ENCODE measurements at regions not wholly inside any gene's neighbourhood (a gene's known extent, or its start where the extent isn't known, plus 50 kb on each side); places are given as distances from the start of the nearest gene placed in this dataset.
"Not testable (repeated sequence)": the region's sequence is repeated elsewhere in the genome, so short reads cannot be mapped to it uniquely, and the experiment has no call there.

- BruUV-seq (replicated peaks); H3K36me3 Mint-ChIP-seq (ENCODE audit: insufficient read depth, unreplicated experiment); intact Hi-C loops (cut with micrococcal nuclease; ENCODE audit: unreplicated experiment); H3K9me3 Mint-ChIP-seq (ENCODE audit: low read depth, unreplicated experiment); H3K27me3 Mint-ChIP-seq (ENCODE audit: unreplicated experiment); DNase-seq; H3K4me3 Mint-ChIP-seq (ENCODE audit: low read depth, unreplicated experiment); H3K4me1 Mint-ChIP-seq (ENCODE audit: low read depth, unreplicated experiment); CTCF ChIA-PET; H3K27ac Mint-ChIP-seq (ENCODE audit: unreplicated experiment): not testable (repeated sequence)
Measured at GRCh38 chr1:146479188-146479587, 250.4 kb upstream of the NOTCH2NLA start.

- H3K4me3 Mint-ChIP-seq (ENCODE audit: low read depth, unreplicated experiment); H3K27me3 Mint-ChIP-seq (ENCODE audit: unreplicated experiment); CTCF ChIA-PET; H3K4me1 Mint-ChIP-seq (ENCODE audit: low read depth, unreplicated experiment); intact Hi-C loops (cut with micrococcal nuclease; ENCODE audit: unreplicated experiment); BruUV-seq (replicated peaks); H3K27ac Mint-ChIP-seq (ENCODE audit: unreplicated experiment); H3K9me3 Mint-ChIP-seq (ENCODE audit: low read depth, unreplicated experiment); H3K36me3 Mint-ChIP-seq (ENCODE audit: insufficient read depth, unreplicated experiment): not testable (repeated sequence)
- peak; percentile 68 for TF ChIP-seq CTCF (IDR thresholded peaks at IDR 0.05; ENCODE audit: unreplicated experiment)
- peak; percentile 19 for DNase-seq
Measured at GRCh38 chr1:146478125-146478720, 249.4 kb upstream of the NOTCH2NLA start.

GRCh38 chr1:146475086-146475485 lies 246.3 kb upstream of the NOTCH2NLA start:
- intact Hi-C loops (cut with micrococcal nuclease; ENCODE audit: unreplicated experiment); CTCF ChIA-PET; BruUV-seq (replicated peaks); H3K4me3 Mint-ChIP-seq (ENCODE audit: low read depth, unreplicated experiment); DNase-seq; H3K4me1 Mint-ChIP-seq (ENCODE audit: low read depth, unreplicated experiment); H3K9me3 Mint-ChIP-seq (ENCODE audit: low read depth, unreplicated experiment); H3K27me3 Mint-ChIP-seq (ENCODE audit: unreplicated experiment); H3K27ac Mint-ChIP-seq (ENCODE audit: unreplicated experiment); H3K36me3 Mint-ChIP-seq (ENCODE audit: insufficient read depth, unreplicated experiment): not testable (repeated sequence)

GRCh38 chr1:146474216-146474615 lies 245.4 kb upstream of the NOTCH2NLA start:
- H3K27ac Mint-ChIP-seq (ENCODE audit: unreplicated experiment); CTCF ChIA-PET; intact Hi-C loops (cut with micrococcal nuclease; ENCODE audit: unreplicated experiment); H3K4me1 Mint-ChIP-seq (ENCODE audit: low read depth, unreplicated experiment); H3K36me3 Mint-ChIP-seq (ENCODE audit: insufficient read depth, unreplicated experiment); DNase-seq; BruUV-seq (replicated peaks); H3K4me3 Mint-ChIP-seq (ENCODE audit: low read depth, unreplicated experiment); H3K9me3 Mint-ChIP-seq (ENCODE audit: low read depth, unreplicated experiment); H3K27me3 Mint-ChIP-seq (ENCODE audit: unreplicated experiment): not testable (repeated sequence)

- H3K27me3 Mint-ChIP-seq (ENCODE audit: unreplicated experiment); intact Hi-C loops (cut with micrococcal nuclease; ENCODE audit: unreplicated experiment); H3K9me3 Mint-ChIP-seq (ENCODE audit: low read depth, unreplicated experiment); CTCF ChIA-PET; H3K27ac Mint-ChIP-seq (ENCODE audit: unreplicated experiment); BruUV-seq (replicated peaks); H3K36me3 Mint-ChIP-seq (ENCODE audit: insufficient read depth, unreplicated experiment); H3K4me1 Mint-ChIP-seq (ENCODE audit: low read depth, unreplicated experiment): not testable (repeated sequence)
- peak overlapping the region; percentile 69 for H3K4me3 Mint-ChIP-seq (ENCODE audit: low read depth, unreplicated experiment)
- peak; percentile 78 for DNase-seq
Measured at GRCh38 chr1:146472192-146472861, 243.5 kb upstream of the NOTCH2NLA start.

GRCh38 chr1:146459939-146460338 lies 231.1 kb upstream of the NOTCH2NLA start:
- CTCF ChIA-PET; BruUV-seq (replicated peaks); H3K9me3 Mint-ChIP-seq (ENCODE audit: low read depth, unreplicated experiment); H3K4me3 Mint-ChIP-seq (ENCODE audit: low read depth, unreplicated experiment); H3K36me3 Mint-ChIP-seq (ENCODE audit: insufficient read depth, unreplicated experiment); H3K27ac Mint-ChIP-seq (ENCODE audit: unreplicated experiment); DNase-seq; intact Hi-C loops (cut with micrococcal nuclease; ENCODE audit: unreplicated experiment); H3K4me1 Mint-ChIP-seq (ENCODE audit: low read depth, unreplicated experiment): not testable (repeated sequence)
- H3K27me3 Mint-ChIP-seq (ENCODE audit: unreplicated experiment) = peaks cover 13% of the 10 kb centered on the region

- intact Hi-C loops (cut with micrococcal nuclease; ENCODE audit: unreplicated experiment); H3K4me1 Mint-ChIP-seq (ENCODE audit: low read depth, unreplicated experiment); H3K36me3 Mint-ChIP-seq (ENCODE audit: insufficient read depth, unreplicated experiment); H3K9me3 Mint-ChIP-seq (ENCODE audit: low read depth, unreplicated experiment); BruUV-seq (replicated peaks); CTCF ChIA-PET; H3K27ac Mint-ChIP-seq (ENCODE audit: unreplicated experiment); H3K4me3 Mint-ChIP-seq (ENCODE audit: low read depth, unreplicated experiment); DNase-seq: not testable (repeated sequence)
- peaks cover 13% of the 10 kb centered on the region for H3K27me3 Mint-ChIP-seq (ENCODE audit: unreplicated experiment)
Measured at GRCh38 chr1:146459308-146459707, 230.5 kb upstream of the NOTCH2NLA start.

- CTCF ChIA-PET; H3K27ac Mint-ChIP-seq (ENCODE audit: unreplicated experiment); H3K27me3 Mint-ChIP-seq (ENCODE audit: unreplicated experiment); H3K36me3 Mint-ChIP-seq (ENCODE audit: insufficient read depth, unreplicated experiment); H3K4me3 Mint-ChIP-seq (ENCODE audit: low read depth, unreplicated experiment); BruUV-seq (replicated peaks); H3K4me1 Mint-ChIP-seq (ENCODE audit: low read depth, unreplicated experiment); intact Hi-C loops (cut with micrococcal nuclease; ENCODE audit: unreplicated experiment); DNase-seq; H3K9me3 Mint-ChIP-seq (ENCODE audit: low read depth, unreplicated experiment): not testable (repeated sequence)
Measured at GRCh38 chr1:146448877-146449246, 220.0 kb upstream of the NOTCH2NLA start.

All from Calu3 (cell line).